ENCODE measurements at regions not wholly inside any gene's neighbourhood (a gene's known extent, or its start where the extent isn't known, plus 50 kb on each side); places are given as distances from the start of the nearest gene placed in this dataset.
A peak's percentile ranks its signal among the peaks of the same experiment; 100 is the strongest.

- TF ChIP-seq EZH2phosphoT487 (IDR thresholded peaks at IDR 0.05; ENCODE audit: low read depth, severe bottlenecking, unreplicated experiment) (no peak), CTCF (IDR thresholded peaks at IDR 0.05; ENCODE audit: poor library complexity) (no peak), EZH2 (IDR thresholded peaks at IDR 0.05; ENCODE audit: borderline replicate concordance) (no peak)
- H3K9me2 ChIP-seq (replicated peaks; ENCODE audit: insufficient read depth): no peaks in the 10 kb centered on the region
Measured at GRCh38 chr10:84762754-84763394, 434.5 kb downstream of the CCSER2 start.

GRCh38 chr10:84763965-84764364, 435.6 kb downstream of the CCSER2 start:
- no peak overlapping the region for H3K27ac ChIP-seq
- H3K27me3 ChIP-seq: no peaks in the 10 kb centered on the region
- H4K20me1 ChIP-seq (ENCODE audit: insufficient read depth, poor library complexity, severe bottlenecking): no peaks in the 10 kb centered on the region
- no peak for DNase-seq (ENCODE audit: low spot score)
- H3K4me3 ChIP-seq: no peak overlapping the region
- 82% methylated on average over 3 of the region's 3 CpGs for WGBS (ENCODE audit: low lambda C conversion rate, missing lambda C conversion rate)
- TF ChIP-seq EZH2 (IDR thresholded peaks at IDR 0.05; ENCODE audit: borderline replicate concordance): no peak
- no peaks in the 10 kb centered on the region for H3K9me2 ChIP-seq (replicated peaks; ENCODE audit: insufficient read depth)
- H3K79me2 ChIP-seq: no peaks in the 10 kb centered on the region
- no peak overlapping the region for H2AFZ ChIP-seq
- H3K36me3 ChIP-seq (replicated peaks; ENCODE audit: insufficient read depth, low read depth): no peaks in the 10 kb centered on the region
- no peak overlapping the region for H3K4me2 ChIP-seq
- H3K4me1 ChIP-seq (ENCODE audit: insufficient read depth): peaks cover 7% of the 10 kb centered on the region
- H3K9me3 ChIP-seq (ENCODE audit: low read depth): no peaks in the 10 kb centered on the region

More at GRCh38 chr10:84762754-84763394, 434.5 kb downstream of the CCSER2 start:
- no peak overlapping the region for H3K27ac ChIP-seq
- H3K9me3 ChIP-seq (ENCODE audit: low read depth): no peaks in the 10 kb centered on the region
- no peak overlapping the region for H3K4me2 ChIP-seq
- H3K4me1 ChIP-seq (ENCODE audit: insufficient read depth): peaks cover 7% of the 10 kb centered on the region
- H4K20me1 ChIP-seq (ENCODE audit: insufficient read depth, poor library complexity, severe bottlenecking): no peaks in the 10 kb centered on the region
- no peaks in the 10 kb centered on the region for H3K79me2 ChIP-seq
- H3K4me3 ChIP-seq: no peak overlapping the region
- no peak for DNase-seq (ENCODE audit: low spot score)
- H2AFZ ChIP-seq: no peak overlapping the region
- H3K27me3 ChIP-seq: no peaks in the 10 kb centered on the region
- 86% methylated on average over 16 of the region's 16 CpGs for WGBS (ENCODE audit: low lambda C conversion rate, missing lambda C conversion rate)
- H3K36me3 ChIP-seq (replicated peaks; ENCODE audit: insufficient read depth, low read depth): no peaks in the 10 kb centered on the region

GRCh38 chr10:84765086-84765485, 436.7 kb downstream of the CCSER2 start:
- H3K4me3 ChIP-seq: no peak overlapping the region
- H3K79me2 ChIP-seq: no peaks in the 10 kb centered on the region
- 95% methylated on average over 2 of the region's 2 CpGs for WGBS (ENCODE audit: low lambda C conversion rate, missing lambda C conversion rate)
- no peaks in the 10 kb centered on the region for H3K27me3 ChIP-seq
- H3K9me2 ChIP-seq (replicated peaks; ENCODE audit: insufficient read depth): no peaks in the 10 kb centered on the region
- no peak overlapping the region for H2AFZ ChIP-seq
- DNase-seq (ENCODE audit: low spot score): no peak
- peaks cover 7% of the 10 kb centered on the region for H3K4me1 ChIP-seq (ENCODE audit: insufficient read depth)
- no peaks in the 10 kb centered on the region for H3K36me3 ChIP-seq (replicated peaks; ENCODE audit: insufficient read depth, low read depth)
- no peaks in the 10 kb centered on the region for H4K20me1 ChIP-seq (ENCODE audit: insufficient read depth, poor library complexity, severe bottlenecking)
- H3K9me3 ChIP-seq (ENCODE audit: low read depth): no peaks in the 10 kb centered on the region
- no peak overlapping the region for H3K27ac ChIP-seq
- H3K4me2 ChIP-seq: no peak overlapping the region
- TF ChIP-seq EZH2phosphoT487 (IDR thresholded peaks at IDR 0.05; ENCODE audit: low read depth, severe bottlenecking, unreplicated experiment) (no peak), EZH2 (IDR thresholded peaks at IDR 0.05; ENCODE audit: borderline replicate concordance) (no peak), CTCF (IDR thresholded peaks at IDR 0.05; ENCODE audit: poor library complexity) (no peak)

- Histone ChIP-seq H3K27ac (no peak overlapping the region), H3K4me2 (no peak overlapping the region), H3K4me3 (no peak overlapping the region), H3K79me2 (no peaks in the 10 kb centered on the region), H3K36me3 (replicated peaks; ENCODE audit: insufficient read depth, low read depth) (no peaks in the 10 kb centered on the region), H3K27me3 (no peaks in the 10 kb centered on the region), H3K4me1 (ENCODE audit: insufficient read depth) (peaks cover 7% of the 10 kb centered on the region), H3K9me3 (ENCODE audit: low read depth) (no peaks in the 10 kb centered on the region), H4K20me1 (ENCODE audit: insufficient read depth, poor library complexity, severe bottlenecking) (no peaks in the 10 kb centered on the region), H3K9me2 (replicated peaks; ENCODE audit: insufficient read depth) (no peaks in the 10 kb centered on the region), H2AFZ (no peak overlapping the region)
- DNase-seq (ENCODE audit: low spot score): peak; percentile 23
- TF ChIP-seq CTCF (IDR thresholded peaks at IDR 0.05; ENCODE audit: poor library complexity) (no peak), EZH2phosphoT487 (IDR thresholded peaks at IDR 0.05; ENCODE audit: low read depth, severe bottlenecking, unreplicated experiment) (no peak), EZH2 (IDR thresholded peaks at IDR 0.05; ENCODE audit: borderline replicate concordance) (no peak)
Measured at GRCh38 chr10:84765656-84766055, 437.3 kb downstream of the CCSER2 start.
